NCI-H1092 (cell line): ENCODE measurements at regions not wholly inside any gene's neighbourhood (a gene's known extent, or its start where the extent isn't known, plus 50 kb on each side); places are given as distances from the start of the nearest gene placed in this dataset.

ENCODE experiments used
- DNase-seq: peaks from one replicate; lab custom pipeline; 2025; lab: John Stamatoyannopoulos, UW

GRCh38 chr12:13680916-13681315, 300.5 kb downstream of the GRIN2B start:
- no peak for DNase-seq

DNA sequence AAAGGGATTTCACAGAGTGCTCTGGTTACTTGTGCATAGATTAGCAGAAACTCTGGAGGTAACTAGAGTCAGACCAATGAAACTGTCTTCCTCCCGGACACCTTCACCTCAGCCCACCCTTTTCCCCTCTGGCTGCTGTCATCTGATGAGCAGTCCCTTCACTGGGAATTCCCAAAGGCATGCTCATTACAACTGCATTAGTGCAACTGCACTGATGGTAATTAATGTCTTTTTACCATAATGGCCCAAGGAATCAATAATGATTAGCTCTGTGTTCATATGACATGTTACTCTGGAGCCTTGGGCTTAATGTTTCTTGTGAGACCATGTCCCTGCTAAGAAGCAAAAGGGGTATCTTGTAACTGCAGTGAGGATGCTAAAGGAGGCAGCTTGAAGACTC, 304.5 kb downstream of the GRIN2B start:
- DNase-seq, result no peak

GRCh38 chr12:13670285-13670866, 311.0 kb downstream of the GRIN2B start:
- peak; percentile 5 for DNase-seq

DNA sequence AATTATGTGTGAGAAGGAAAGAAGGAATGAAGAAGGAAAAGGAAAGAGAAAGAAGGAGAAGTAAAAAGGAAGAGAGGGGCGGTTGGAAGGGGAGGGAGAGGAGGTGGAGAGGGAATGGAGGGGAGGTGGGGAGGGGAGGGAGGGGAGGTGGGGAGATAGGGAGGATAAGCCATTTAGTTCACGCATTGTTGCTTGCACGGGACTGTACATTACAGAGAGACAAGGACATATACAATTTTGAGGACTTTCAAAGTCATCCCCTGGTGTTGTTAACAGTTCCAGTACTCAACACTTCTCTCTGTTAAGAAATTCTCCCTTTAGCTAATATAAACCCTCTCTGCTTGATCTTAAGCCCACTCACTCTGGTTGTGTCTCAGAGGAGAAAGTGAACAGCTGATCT, 312.5 kb downstream of the GRIN2B start:
- no peak for DNase-seq

- DNase-seq, result no peak
These were observed 314.6 kb downstream of the GRIN2B start for GRCh38 chr12:13666806-13667205.

DNA sequence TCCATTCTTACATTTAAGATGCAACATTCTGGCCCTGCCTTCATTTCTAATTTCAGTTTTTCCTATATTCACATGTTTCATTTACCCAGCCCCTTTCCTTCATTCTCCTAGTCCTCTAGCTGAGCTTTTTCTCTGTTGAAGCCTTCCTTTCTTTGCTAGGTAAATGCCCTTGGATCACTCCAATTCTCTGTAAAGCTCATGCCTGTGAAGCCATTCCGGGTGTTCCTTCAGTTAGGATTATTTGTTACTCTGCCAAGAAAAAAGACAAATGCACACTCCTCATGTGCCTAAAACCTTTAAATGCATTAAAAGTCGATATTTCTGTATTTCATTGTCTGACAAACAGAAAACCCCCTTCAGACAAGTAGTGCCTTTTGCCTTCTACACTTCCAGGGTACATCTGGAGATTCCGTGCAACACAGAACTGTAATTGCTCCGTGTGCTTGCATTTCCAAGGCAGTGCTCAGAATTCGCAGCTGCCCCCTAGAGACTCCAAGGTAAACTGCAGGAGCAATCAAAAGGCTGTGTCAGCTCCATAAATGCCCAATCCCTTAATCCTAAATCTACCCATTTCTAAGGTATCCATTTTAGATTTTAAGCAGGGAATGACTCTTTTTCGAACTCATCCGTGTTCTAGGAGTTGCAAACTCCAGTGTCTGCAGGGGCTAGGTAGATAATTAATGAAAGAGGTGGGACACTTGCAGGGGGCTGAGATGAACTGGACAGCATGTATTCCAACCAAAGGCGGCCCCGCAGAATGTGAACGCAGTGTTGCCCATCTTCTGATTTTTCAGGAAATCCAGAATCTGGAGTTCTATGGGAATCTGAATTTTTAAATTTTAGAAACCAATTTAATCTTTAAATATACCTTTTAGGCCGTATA, 320.2 kb downstream of the GRIN2B start:
- DNase-seq, result peak; percentile 51

GRCh38 chr12:13654456-13654855, 326.9 kb downstream of the GRIN2B start:
- DNase-seq, result no peak

- no peak for DNase-seq
These were observed 329.3 kb downstream of the GRIN2B start for GRCh38 chr12:13652105-13652504.

GRCh38 chr12:13635709-13636108, 345.7 kb downstream of the GRIN2B start:
- no peak for DNase-seq

DNA sequence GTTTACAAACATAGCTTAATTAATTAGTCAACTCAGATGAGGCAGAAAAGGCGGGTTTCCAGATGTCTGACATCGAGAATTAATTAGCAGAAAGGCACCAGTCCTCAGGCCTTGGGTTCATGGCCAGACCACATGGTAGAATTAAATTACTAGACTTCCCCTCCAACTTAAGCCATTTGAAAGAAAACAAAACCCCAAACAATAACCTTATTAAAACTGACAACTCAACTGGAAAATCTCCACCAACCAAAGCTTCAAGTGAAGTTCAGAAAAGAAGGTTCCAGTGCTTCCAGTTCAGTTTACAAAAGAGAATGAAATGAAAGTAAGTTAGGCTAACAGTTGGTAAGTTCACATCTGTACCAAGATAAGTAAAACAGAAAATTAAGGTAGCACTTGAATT, 349.5 kb downstream of the GRIN2B start:
- no peak for DNase-seq

GRCh38 chr12:13630354-13630753, 351.0 kb downstream of the GRIN2B start:
- DNase-seq, result no peak

DNA sequence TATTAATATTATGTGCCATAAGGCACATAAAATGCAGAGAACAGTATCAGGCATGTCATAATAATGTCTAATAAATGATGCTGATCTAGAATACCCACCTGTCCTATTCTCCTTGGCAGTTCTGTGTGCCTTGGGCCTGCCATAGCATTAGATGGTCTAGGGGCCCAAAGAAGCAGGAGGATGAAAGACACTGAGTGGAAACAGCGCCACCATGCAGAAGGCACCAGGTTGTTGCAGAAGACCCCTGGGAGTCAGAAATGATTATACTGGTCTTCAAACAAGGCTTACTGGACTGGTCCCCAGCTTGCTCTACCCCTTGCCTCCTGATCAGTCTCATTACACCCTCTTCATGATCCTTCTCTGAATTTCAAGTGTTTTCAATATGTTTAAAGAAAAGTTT, 353.3 kb downstream of the GRIN2B start:
- no peak for DNase-seq

DNA sequence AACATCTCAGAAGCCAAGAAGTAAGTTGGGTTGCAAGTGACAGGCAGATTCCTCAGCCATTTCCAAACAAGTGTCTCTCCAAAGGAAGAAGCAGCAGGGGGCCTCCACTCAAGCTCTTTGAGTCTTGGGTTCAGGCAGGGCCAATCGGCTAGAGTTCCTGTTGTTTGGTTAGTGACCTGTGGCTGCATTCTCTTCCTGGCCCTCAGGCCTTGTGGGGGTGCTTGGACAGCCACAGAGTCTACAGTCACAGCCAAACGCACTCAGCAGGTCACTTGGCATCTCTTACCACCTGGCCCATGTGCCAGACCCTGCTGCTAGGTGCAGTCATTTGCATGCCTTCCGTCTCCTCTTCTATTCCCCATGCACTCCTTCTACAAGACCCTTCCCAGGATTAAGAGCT, 353.9 kb downstream of the GRIN2B start:
- DNase-seq, result no peak

DNA sequence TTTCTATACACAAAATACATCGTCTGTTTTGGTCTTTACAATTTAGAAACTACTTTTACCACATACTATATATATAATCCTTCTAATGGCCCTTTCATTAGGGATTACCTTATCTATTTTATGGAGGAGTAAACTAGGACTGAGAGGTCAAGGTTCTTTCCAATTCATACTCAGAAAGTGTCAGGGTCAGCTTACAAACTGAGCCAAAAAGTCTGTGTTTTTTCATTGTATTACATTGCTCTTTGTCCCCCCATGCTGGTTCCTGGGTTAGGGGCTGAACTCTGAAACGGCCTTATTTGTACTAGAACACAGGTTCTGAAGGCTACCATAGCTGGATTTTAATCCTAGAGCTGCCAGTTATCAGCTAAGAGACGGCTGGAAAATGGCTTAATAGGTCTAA, 368.1 kb downstream of the GRIN2B start:
- no peak for DNase-seq

GRCh38 chr12:13609894-13610679, 371.3 kb downstream of the GRIN2B start:
- DNase-seq, result peak; percentile 10

- no peak for DNase-seq
These were observed 375.1 kb downstream of the GRIN2B start for GRCh38 chr12:13606290-13606689.

GRCh38 chr12:13603953-13604352, 377.4 kb downstream of the GRIN2B start:
- no peak for DNase-seq

GRCh38 chr12:13602172-13602571, 379.2 kb downstream of the GRIN2B start:
- no peak for DNase-seq

DNA sequence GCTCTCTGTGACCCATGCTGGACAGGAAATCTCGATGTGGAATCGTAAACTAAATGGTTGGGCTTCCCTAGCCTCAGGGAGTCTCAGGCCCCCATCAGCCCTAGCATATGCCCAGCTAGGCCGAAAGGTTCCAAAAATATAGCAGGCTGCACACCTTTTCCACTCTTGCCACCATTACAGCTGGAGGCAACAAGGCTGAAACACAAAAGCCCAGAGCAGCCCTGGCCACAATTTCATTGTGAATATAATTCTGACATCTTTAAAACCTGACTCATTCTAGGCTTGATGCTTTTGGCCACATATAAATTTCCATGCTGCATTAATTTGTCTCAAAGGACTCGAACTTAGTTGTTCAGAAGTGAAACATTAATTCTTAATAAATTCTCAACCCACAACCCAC, 382.2 kb downstream of the GRIN2B start:
- DNase-seq, result no peak

GRCh38 chr12:13597837-13598236, 383.6 kb downstream of the GRIN2B start:
- no peak for DNase-seq

GRCh38 chr12:13597166-13597565, 384.2 kb downstream of the GRIN2B start:
- DNase-seq, result no peak

DNA sequence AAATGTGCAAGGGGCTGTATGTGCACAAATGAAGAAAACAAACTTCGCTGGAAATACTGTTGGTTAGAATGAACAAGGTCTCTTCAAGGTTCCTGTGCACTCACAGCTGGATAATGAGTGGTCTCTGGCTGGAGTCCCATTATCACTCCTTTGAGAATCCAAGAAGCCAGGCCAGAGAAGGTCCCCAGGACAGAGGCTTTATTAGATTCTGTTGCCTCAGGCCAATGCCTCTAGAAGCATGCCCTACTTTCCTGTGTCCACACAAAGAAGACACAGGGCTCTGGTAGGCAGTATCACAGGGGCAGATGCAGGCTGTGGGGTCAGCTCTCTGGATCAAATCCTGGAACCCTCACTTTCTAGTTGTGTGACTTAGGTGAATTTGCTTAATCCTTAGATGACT, 384.7 kb downstream of the GRIN2B start:
- no peak for DNase-seq
